ENCODE measurements at regions not wholly inside any gene's neighbourhood (a gene's known extent, or its start where the extent isn't known, plus 50 kb on each side); places are given as distances from the start of the nearest gene placed in this dataset.

GRCh38 chr11:116507849-116508695, 264.7 kb downstream of the BUD13 start:
- H3K27ac Mint-ChIP-seq, result no peak overlapping the region
- no peak for TF ChIP-seq CTCF (IDR thresholded peaks at IDR 0.05)
- H3K27ac ChIP-seq (ENCODE audit: low read length), result no peak overlapping the region
- no peaks in the 10 kb centered on the region for H3K4me1 Mint-ChIP-seq
- no peak overlapping the region for H3K4me3 Mint-ChIP-seq
- no peaks in the 10 kb centered on the region for H3K36me3 Mint-ChIP-seq
- DNase-seq, result no peak
- 61% methylated on average over 8 of the region's 8 CpGs for WGBS (ENCODE audit: insufficient coverage)
- no peaks in the 10 kb centered on the region for H3K27me3 ChIP-seq (ENCODE audit: control insufficient read depth, insufficient read depth, low read length)
- H3K9me3 ChIP-seq (ENCODE audit: control insufficient read depth, insufficient read depth, low read length), result no peaks in the 10 kb centered on the region
- no peak overlapping the region for H3K4me3 ChIP-seq (ENCODE audit: low read length)
- H3K36me3 ChIP-seq (ENCODE audit: control insufficient read depth, insufficient read depth, low read length), result no peaks in the 10 kb centered on the region
- ATAC-seq, result no peak
- no peaks in the 10 kb centered on the region for H3K4me1 ChIP-seq (ENCODE audit: control insufficient read depth, insufficient read depth, low read length)
- no peaks in the 10 kb centered on the region for H3K9me3 Mint-ChIP-seq
- peaks cover 27 to 60% of the 10 kb centered on the region in 2 donors for H3K27me3 Mint-ChIP-seq (ENCODE audit: low read depth in 2 of 2)
- intact Hi-C loops (cut with micrococcal nuclease), result no loop called here

- no peaks in the 10 kb centered on the region for H3K36me3 Mint-ChIP-seq
- H3K36me3 ChIP-seq (ENCODE audit: control insufficient read depth, insufficient read depth, low read length), result no peaks in the 10 kb centered on the region
- TF ChIP-seq CTCF (IDR thresholded peaks at IDR 0.05), result no peak
- intact Hi-C loops (cut with micrococcal nuclease), result no loop called here
- no peak for DNase-seq
- WGBS (ENCODE audit: insufficient coverage), result 62% methylated on average over 4 of the region's 4 CpGs
- H3K27me3 Mint-ChIP-seq (ENCODE audit: low read depth in 2 of 2), result peaks cover 38 to 67% of the 10 kb centered on the region in 2 donors
- H3K4me3 ChIP-seq (ENCODE audit: low read length), result no peak overlapping the region
- H3K4me1 ChIP-seq (ENCODE audit: control insufficient read depth, insufficient read depth, low read length), result no peaks in the 10 kb centered on the region
- H3K4me1 Mint-ChIP-seq, result no peaks in the 10 kb centered on the region
- no peak for ATAC-seq
- H3K9me3 ChIP-seq (ENCODE audit: control insufficient read depth, insufficient read depth, low read length), result no peaks in the 10 kb centered on the region
- H3K27me3 ChIP-seq (ENCODE audit: control insufficient read depth, insufficient read depth, low read length), result no peaks in the 10 kb centered on the region
- H3K4me3 Mint-ChIP-seq, result no peak overlapping the region
- H3K9me3 Mint-ChIP-seq, result no peaks in the 10 kb centered on the region
- H3K27ac ChIP-seq (ENCODE audit: low read length), result no peak overlapping the region
- no peak overlapping the region for H3K27ac Mint-ChIP-seq
Measured at GRCh38 chr11:116507016-116507415, 265.8 kb downstream of the BUD13 start.

GRCh38 chr11:116506263-116506825, 266.4 kb downstream of the BUD13 start:
- no peak for TF ChIP-seq CTCF (IDR thresholded peaks at IDR 0.05)
- ATAC-seq (no peak), DNase-seq (no peak)
- Histone ChIP-seq H3K27ac (ENCODE audit: low read length) (no peak overlapping the region), H3K36me3 (ENCODE audit: control insufficient read depth, insufficient read depth, low read length) (no peaks in the 10 kb centered on the region), H3K4me1 (ENCODE audit: control insufficient read depth, insufficient read depth, low read length) (no peaks in the 10 kb centered on the region), H3K4me3 (ENCODE audit: low read length) (no peak overlapping the region), H3K9me3 (ENCODE audit: control insufficient read depth, insufficient read depth, low read length) (no peaks in the 10 kb centered on the region), H3K27me3 (ENCODE audit: control insufficient read depth, insufficient read depth, low read length) (no peaks in the 10 kb centered on the region)
- H3K27me3 Mint-ChIP-seq (ENCODE audit: low read depth in 2 of 2), result peaks cover 44 to 72% of the 10 kb centered on the region in 2 donors
- no peak overlapping the region for H3K4me3 Mint-ChIP-seq
- 76% methylated on average over 6 of the region's 6 CpGs for WGBS (ENCODE audit: insufficient coverage)
- H3K4me1 Mint-ChIP-seq, result no peaks in the 10 kb centered on the region
- no peaks in the 10 kb centered on the region for H3K9me3 Mint-ChIP-seq
- H3K36me3 Mint-ChIP-seq, result no peaks in the 10 kb centered on the region
- intact Hi-C loops (cut with micrococcal nuclease), result no loop called here
- H3K27ac Mint-ChIP-seq, result no peak overlapping the region
